ENCODE measurements at regions not wholly inside any gene's neighbourhood (a gene's known extent, or its start where the extent isn't known, plus 50 kb on each side); places are given as distances from the start of the nearest gene placed in this dataset.

- no peak for DNase-seq
These were observed 776.4 kb downstream of the TYW1 start for GRCh38 chr7:67773081-67773480.

DNA sequence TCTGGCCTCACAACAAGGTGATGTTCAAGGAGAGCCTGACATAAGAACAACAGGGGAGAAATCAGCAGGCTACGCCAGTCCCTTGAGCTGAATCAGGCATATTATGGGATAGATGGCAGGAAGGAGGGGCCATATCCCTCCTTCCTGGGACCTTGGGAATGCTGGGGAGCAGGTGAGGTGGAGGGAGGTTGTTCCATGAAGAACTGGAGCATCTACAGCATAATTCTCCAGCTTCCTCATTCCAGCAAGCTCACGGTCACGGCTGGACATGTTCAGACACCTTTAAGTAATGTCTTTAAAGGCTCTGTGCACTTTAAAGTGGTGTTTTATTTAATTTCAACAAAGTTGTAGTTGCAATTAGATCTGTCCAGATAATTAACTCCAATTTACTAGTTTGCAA, 780.5 kb downstream of the TYW1 start:
- DNase-seq: no peak

GRCh38 chr7:67781841-67782240, 785.2 kb downstream of the TYW1 start:
- no peak for DNase-seq

DNA sequence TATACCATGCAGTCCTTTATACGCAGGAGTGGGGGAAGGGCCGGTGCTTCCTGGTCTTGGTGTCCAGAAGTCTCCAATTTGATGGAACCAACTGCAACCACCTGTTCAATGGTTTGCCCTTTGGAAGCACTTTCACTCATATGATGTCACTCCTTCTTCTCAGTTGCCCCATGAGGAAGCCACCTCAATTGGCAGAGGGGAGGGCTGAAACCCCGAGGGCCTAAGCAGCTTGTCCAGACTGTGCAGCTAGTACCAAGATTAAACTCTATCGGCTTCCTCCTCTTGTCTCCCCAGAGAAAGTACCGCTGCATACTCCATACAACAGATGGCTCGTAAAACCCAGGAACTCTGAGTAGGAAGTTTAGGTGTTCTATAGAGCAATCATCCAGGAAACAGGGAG, 789.4 kb downstream of the TYW1 start:
- DNase-seq: no peak

GRCh38 chr7:67788669-67789068, 792.0 kb downstream of the TYW1 start:
- DNase-seq: no peak

DNA sequence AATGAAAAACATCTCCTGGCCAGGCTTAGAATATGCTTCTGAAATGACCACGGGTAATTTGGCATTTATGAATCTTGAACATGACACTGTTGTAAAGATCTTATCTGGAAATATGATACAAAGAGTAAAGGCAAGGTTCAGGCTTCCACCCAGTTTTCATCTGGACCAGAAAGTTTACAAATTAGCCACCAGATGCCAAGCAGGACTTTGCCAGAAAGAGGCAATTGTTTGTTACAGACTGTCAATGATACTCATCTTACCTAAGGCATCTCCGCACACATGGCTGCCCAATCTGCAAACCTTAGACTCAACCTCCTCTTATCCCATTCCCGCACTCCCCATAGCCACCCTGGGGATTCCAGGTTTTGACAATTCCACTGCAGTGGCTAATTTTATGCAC, 795.3 kb downstream of the TYW1 start:
- no peak for DNase-seq

DNA sequence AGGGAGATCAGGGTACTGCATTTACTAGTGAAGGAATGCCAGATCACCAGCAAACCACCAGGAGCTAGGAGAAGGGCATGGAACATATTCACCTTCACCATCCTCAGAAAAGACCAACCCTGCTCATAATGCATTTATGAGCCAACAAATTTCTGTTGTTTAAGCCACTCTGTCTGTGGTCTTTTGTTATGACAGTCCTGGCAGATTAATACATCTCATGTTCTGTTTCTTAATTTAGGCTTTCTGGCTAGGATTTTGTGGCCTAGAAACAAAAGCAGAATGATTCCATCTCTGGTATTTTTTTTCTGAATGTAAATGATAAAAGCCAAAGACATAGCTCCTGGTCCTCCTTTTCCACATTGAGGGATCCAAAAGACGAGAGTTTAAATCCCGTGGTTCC, 797.9 kb downstream of the TYW1 start:
- DNase-seq: no peak

GRCh38 chr7:67803789-67804188, 807.2 kb downstream of the TYW1 start:
- DNase-seq: no peak

GRCh38 chr7:67805921-67806471, 809.4 kb downstream of the TYW1 start:
- no peak for DNase-seq

GRCh38 chr7:67807826-67808225, 811.2 kb downstream of the TYW1 start:
- DNase-seq: no peak

DNA sequence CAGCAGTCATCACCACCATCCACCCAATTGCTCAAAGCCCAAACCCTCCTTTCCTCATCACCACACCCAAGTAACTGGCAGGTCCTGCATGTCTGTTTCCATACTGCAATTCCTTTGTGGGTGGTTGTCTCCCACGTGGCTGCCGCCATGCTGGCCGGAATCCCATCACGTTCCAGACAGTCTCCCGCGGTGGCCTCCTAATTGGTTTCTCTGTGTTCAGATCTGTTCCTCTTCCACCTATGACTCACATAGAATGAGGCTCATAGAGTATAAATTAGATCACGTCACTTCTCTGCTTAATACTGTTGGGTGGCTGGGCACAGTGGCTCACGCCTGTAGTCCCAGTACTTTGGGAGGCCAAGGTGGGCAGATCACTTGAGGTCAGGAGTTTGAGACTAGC, 813.0 kb downstream of the TYW1 start:
- no peak for DNase-seq

DNA sequence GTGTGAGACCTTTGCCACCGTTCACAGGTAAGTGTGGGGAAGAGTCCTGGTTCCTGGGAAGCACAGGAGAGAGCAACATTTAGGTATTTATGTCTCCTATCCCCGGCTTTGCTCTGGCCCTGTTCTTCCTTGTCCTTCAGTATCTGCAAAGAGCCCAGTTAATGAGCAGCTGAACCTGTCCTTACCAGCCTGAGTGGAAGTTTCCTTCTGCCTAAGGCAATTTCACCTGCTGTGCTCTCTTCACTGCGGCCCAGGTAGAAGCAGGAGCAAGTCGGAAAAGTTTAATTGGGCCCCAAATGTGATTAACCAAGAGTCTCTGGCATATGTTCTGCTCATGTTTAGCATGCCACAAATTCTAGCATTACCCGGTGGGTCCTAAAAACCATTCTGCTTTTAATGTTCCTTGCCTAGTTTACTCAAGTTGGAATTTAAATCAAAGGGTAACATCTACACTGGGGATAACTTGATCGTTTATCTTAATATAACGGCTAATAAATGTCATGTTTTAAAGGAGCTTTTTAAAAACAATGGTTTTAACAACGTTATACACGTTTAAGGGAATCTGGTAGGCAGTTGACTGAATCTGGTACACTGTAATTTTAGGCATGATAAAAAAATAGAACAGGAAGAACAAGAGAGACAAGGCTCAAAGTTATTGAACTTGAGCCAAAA, 817.1 kb downstream of the TYW1 start:
- DNase-seq: no peak

GRCh38 chr7:67817481-67817880, 820.8 kb downstream of the TYW1 start:
- no peak for DNase-seq

DNA sequence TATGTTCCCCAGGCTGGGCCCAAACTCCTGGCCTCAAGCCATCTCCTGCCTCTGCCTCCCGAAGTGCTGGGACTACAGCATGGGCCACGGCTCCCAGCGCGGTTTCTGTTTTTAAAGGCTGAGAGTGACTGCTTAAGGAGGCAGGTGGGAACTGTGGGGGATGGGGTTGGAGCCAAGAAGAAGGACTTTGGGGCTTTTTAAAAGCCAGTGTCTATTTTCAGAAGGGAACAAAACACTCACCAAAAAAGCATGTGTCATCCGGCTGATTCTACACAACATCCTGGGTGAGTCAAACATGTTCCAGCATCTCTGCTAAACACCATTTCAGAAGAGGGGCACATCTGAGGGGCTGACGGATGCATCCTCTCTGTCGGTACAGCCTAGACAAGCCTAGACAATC, 824.5 kb downstream of the TYW1 start:
- DNase-seq: no peak

- no peak for DNase-seq
These were observed 826.7 kb downstream of the TYW1 start for GRCh38 chr7:67823345-67823744.

DNA sequence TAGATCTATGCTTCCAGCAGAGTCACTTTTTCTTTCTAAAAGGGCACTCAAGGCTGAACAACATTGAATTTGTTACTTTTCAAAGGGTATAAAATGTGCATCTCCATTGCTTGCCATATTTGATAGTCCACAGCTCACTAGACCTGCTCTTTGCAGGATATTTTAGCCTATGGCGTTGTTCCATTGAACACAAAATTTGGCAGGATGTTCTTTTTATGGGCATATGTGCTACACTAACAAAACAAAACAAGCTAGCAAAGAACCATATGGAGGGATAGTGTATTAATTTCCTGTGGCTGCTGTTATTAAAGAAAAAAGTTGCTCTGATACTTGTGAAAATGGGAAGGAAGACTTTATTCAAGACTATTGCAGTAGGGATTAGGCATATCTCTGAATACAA, 828.7 kb downstream of the TYW1 start:
- DNase-seq: no peak

DNA sequence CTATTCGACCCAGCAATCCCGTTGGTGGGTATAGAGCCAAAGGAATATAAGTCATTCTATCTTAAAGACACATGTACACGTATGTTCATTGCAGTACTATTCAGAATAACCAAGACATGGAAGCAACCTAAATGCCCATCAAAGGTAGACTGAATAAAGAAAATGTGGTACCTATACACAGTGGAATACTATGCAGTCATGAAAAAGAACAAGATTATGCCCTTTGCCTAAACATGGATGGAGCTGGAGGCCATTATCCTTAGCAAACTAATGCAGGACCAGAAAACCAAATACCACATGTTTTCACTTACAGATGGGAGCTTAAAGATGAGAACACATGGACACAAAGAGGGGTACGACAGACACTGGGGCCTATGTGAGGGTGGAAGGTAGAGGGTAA, 845.3 kb downstream of the TYW1 start:
- DNase-seq: no peak

DNA sequence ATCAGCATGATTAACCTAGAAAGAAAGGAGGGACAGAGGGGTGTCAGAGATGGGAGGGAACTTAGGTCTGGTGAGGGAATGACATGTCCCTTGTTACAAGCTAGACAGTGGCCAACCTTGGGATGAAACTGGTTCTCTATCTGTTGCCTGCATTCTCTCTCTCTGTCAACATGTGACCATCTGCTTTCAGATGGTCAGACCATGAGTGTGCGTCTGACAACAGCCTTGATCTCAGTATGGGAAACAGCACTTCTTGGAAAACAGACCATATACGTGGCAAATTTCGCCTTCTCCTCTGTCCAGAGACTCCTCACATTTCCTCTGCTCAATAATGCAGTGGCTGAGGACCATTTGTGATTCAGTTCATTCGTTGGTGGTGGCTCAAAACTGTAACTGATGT, 845.9 kb downstream of the TYW1 start:
- no peak for DNase-seq

DNA sequence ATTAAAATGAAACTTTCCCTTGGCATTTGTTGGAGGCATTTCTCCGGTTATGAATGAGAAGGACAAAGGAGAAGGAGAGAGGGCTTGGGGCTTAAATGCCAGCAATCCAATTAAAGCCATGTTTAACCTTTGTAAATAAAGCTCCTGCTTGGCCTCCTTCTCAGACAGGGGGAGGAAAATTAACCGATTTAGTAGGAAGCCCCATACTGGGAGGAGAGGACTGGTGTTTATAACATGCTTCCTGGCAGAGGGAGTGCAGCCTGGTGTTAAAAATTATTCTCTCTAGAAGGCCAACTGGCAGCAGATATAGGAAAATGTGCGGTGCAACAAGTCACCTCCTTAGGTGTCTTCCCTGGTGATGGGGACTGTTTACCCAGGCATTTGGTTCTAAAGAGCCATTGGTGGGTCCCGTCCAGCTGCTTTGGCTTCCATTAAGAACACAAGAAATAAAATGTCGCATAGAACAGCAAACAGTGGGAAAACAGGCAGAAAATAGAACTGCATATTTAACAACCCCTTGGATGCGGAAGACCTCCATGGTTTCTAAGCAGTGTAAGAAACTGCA, 846.5 kb downstream of the TYW1 start:
- no peak for DNase-seq

DNA sequence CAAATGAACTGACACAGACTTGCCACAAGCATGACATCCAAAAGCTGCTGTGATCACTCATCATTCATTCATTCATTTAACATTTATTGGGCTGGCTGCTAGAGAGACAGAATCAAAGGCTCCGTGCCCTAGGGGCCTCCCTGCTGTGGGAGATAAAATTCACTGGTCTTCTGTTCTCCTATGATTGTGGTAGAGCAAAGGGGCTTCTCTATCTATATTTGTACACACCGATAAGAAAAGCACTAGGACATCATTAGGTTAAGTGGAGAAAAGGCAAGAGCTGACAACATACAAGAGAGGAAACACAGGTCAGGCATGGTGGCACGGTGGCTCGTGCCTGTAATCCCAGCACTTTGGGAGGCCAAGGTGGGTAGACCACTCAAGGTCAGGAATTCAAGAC, 847.0 kb downstream of the TYW1 start:
- no peak for DNase-seq

DNA sequence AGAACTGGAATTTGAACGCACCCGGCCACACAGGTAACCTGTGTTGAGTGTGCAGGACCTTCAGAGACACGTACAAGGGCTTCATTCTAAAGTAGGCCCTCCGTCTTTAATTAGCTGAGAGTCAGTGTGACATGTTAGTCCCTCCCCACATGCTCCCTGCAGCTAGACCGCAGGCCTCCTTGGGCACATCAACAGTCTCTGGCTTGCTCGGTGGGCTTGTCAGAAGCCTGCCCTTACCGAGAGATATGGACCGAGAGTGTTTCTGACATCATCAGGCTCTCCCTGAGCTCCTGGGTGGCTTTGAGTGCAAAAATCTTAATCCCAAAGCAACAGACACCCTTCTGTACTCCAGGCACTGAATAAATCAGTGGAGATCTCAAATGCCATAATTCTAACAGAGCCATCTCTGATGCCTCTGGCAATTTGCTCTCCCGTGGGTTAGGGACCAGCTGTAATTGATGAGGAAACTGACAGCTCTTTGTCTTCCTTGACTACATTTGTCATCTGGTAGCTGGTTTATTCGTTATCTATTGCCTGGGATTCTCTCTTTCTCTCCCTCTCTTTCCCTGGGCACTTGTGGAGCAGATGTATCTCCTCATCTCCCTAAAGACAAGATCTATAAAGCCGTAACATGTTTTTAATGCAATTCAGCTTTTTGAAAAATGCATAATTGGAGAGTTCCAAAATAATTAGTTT, 850.6 kb downstream of the TYW1 start:
- no peak for DNase-seq

DNA sequence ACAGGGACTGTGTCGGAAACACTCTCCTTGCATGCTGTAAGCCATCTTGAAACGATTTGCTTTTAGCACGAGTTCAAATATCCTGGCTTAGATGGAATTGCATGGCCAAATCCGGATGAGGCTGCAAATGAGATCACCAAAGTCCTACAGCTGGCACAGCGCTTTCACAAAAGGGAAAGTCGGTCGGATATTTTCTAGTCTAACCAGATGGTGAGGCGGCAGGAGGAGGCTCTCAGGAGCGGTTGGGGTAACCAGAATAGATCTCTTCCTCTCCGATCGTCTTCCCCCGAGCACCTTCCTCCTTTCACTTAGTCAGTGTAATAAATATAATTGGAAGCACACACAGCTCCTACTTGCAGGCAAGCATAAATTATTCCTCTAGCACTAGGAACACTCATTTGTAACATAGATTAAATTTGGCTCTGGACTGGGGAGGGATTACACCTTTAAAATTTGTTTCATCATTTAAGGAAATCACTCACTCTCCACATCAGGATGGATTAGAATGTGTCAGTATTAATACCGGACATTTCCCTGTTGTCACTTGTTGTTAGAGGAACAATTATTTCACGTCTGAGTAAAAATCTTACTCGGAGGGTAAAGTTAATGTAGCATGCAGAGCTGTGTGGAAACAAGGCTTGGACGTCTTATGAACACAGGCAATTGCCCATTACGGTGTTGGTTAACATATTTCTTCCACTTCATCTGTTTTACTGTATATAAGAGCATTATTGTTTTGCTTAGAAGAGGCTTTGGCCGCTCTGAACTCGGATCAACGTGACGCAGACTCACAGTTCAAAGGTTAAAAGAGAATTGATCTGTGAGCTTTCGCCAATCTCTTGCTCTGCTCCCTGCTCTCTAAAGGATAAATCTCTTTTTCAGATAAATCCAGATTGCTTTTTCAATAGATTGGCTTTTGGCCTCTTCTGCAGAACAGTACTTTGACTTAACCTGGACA, 857.9 kb downstream of the TYW1 start:
- no peak for DNase-seq

- no peak for DNase-seq
These were observed 858.7 kb downstream of the TYW1 start for GRCh38 chr7:67855322-67855721.
